DMS53 treated with DMSO at 0.1 percent for 48 hours (cell line): ENCODE measurements at regions not wholly inside any gene's neighbourhood (a gene's known extent, or its start where the extent isn't known, plus 50 kb on each side); places are given as distances from the start of the nearest gene placed in this dataset.
"Not testable (repeated sequence)": the region's sequence is repeated elsewhere in the genome, so short reads cannot be mapped to it uniquely, and the experiment has no call there.

ENCODE experiments used
- DNase-seq: peaks from one replicate; lab custom pipeline; 2025; ENCODE audit not compliant: unreplicated experiment; lab: John Stamatoyannopoulos, UW

DNA sequence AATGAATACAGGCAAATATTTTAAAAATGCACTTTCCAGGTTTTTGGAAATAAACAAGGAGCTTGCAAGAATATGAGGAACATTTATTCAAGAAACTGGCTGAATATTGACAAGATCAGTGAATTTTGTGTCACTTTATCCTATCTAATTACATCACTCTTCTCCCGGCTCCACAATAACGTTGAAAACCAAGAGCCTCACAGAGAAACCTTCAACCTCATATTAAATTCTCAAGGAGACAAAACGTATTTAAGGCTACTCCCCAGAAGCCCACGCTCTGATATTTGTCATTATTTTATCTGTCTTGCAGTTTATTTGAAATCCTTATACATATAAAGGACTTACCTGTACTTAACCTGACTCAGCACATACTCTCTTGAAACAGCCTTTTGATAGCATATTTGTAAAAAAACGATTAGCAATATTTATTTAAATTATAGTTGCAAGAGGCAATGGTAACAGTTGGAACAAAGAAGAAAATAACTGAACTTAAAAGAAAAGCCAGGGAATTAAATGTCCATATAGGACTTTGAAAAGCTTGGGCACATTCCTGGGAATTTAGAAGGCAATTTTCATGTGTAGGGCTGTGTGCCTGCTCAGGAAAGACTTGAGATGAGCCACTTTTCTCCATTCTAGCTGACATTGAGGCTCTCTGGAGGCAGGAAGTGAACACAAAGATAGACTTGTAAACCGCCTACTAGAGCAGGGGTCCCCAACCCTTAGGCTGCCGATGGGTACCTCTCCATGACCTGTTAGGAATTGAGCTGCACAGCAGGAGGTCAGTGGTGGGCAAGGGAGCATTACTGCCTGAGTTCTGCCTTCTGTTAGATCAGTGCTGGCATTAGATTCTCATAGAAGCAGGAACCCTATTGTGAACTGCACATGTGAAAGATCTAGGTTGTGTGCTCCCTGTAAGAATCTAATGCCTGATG, 636.4 kb downstream of the SLC16A7 start:
- DNase-seq: no peak

- not testable (repeated sequence) for DNase-seq
Measured at GRCh38 chr12:60234611-60235195, 638.9 kb downstream of the SLC16A7 start.

DNA sequence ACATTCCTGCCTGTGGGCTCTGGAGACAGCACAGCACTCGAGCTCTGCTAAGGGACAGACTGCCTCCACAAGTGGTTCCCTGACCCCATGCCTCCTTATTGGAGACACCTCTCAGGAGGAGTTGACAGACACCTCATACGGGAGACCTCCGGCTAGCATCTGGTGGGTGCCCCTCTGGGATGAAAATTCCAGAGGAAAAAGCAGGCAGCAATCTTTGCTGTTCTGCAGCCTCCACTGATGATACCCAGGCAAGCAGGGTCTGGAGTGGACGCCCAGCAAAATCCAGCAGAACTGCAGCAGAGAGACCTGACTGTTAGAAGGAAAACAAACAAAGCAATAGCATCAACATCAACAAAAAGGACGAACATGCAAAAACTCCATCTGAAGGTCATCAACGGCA, 639.4 kb downstream of the SLC16A7 start:
- DNase-seq: no peak

DNA sequence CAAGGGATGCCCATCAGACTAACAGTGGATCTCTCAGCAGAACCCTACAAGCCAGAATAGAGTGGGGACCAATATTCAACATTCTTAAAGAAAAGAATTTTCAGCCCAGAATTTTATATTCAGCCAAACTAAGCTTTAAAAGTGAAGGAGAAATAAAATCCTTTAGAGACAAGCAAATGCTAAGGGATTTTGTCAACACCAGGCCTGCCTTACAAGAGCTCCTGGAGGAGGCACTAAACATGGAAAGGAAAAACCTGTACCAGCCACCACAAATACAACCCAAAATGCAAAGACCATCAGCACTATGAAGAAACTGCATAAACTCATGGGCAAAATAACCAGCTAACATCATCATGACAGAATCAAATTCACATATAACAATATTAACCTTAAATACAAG, 640.6 kb downstream of the SLC16A7 start:
- not testable (repeated sequence) for DNase-seq

GRCh38 chr12:60240891-60241290, 645.1 kb downstream of the SLC16A7 start:
- DNase-seq: no peak

DNA sequence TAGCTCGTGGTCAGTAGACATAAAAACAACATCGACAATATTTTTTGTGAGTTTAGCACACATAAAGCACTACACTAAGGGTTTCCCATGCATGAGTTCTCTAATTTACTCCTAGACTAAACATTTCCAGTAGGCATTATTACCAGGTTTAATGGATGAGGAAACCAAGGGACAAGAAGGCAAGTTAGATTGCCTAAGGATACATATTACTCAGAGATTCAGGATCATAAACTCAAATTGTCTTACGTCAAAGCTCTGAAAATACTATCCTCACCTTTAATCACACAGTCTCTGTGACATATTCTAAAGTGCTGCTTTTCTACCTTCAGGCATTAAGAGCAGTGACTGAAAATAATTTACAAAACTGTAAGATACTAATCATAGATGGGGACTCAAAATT, 655.3 kb downstream of the SLC16A7 start:
- DNase-seq: no peak

DNA sequence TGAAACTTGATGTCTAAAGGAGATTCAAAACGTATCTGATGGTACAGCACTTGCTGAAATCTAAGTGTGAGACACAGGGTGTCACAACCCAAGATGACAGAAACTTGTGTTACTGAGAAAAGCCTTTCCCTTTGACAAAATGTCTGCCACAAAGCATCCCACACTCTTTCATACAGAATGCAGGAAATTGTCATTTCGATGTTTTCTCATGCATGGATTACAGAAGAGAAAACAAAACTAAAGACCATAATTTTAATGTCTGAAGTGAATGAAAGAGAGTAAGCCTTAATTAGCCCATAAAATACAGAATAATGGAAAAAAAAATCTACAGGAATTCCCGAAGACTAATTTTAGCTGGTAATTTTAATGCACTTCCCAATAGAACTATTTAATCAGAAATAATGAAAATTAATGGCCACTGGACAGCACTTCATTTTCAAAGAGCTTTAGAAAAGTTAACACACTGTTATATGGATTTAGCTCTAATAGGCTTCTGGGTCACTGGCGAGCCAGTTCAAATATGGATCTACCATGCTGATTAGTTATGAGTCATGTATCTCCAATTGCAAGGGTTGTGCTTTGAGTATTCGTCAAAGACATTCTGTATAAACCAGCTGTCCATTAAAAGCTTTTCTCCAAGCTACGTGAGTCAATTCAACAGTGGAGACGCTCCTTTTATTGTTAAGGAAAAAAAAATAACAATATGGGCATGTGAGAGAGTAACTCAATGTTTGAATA, 656.7 kb downstream of the SLC16A7 start:
- DNase-seq: no peak

DNA sequence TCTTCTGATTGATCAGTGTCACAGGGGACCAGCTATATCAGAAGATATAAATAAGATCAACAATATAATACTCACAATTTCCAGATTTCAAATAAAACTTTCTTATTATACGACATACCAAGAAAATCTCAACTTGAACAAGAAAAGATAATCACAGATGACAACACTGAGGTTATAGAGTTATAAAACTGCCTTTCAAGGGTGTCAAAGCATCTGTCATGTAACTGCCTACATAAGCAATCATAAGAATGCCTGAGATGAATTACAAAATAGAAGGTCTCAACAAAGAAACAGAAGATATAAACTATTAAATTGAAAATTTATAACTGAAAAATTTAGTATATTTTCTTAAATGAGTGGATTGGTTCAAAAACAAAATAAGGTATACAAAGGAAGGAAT, 659.2 kb downstream of the SLC16A7 start:
- DNase-seq: no peak

DNA sequence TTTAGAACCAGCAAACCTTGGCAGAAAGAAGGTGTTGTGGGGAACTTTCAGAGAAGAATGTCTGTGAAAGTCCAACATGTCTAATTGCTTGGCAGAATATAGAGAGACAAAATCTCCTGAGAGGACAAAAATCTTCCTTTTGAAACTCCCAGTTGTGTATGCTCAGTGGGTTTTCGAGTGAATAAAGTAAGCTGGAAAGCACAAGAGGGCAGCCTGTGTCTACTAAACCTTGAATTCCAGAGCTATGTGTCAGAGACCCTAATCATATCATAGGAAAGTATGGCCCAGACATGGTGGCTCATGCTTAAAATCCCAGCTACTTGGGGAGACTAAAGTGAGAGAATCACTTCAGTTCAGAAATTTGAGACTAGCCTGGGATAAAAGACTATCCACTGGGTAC, 661.2 kb downstream of the SLC16A7 start:
- peak; percentile 21 for DNase-seq

- peak; percentile 64 for DNase-seq
Measured at GRCh38 chr12:60259225-60259624, 663.4 kb downstream of the SLC16A7 start.

- DNase-seq: no peak
Measured at GRCh38 chr12:60262378-60262777, 666.5 kb downstream of the SLC16A7 start.

GRCh38 chr12:60263161-60263560, 667.3 kb downstream of the SLC16A7 start:
- DNase-seq: no peak

DNA sequence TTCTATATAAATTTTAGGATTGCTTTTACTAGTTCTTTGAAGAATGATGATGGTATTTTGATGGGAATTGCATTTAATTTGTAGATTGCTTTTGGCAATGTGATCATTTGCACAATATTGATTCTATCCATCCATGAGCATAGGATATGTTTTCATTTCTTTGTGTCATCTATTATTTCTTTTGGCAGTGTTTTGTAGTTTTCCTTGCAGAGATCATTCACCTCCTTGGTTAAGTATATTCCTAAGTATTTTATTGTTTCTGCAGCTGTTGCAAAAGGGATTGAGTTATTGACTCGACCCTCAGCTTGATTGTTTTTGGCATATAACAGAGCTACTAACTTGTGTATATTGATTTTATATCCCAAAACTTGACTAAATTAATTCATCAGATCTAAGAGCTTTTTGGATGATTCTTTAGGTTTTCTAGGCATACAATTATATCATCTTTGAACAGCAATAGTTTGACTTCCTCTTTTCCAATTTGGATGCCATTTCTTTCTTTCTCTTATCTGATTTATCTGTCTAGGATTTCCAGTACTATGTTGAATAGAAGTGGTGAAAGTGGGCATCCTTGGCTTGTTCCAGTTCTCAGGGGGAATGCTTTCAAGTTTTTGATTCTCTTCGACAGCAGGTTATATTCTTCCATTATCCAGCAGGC, 668.1 kb downstream of the SLC16A7 start:
- DNase-seq: no peak

DNA sequence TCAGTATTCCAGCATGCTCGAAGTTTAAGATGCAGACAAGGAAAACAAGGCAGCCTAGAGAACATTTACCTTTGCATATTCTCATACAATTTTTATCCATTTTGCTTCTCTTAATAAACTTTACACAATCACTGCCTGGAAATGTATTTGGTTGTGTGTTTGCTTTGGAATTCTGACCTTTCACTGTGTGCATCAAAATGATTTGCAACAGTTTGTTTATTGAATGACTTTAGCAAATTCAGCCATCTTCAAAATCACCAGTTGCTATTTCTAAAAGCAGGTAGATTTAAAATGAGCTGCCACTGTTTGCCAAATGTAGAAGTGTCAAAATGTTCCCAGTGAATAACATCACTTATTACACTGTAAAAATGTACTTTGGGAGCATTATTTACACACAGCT, 669.9 kb downstream of the SLC16A7 start:
- DNase-seq: no peak

- peak; percentile 98 for DNase-seq
Measured at GRCh38 chr12:60266381-60266852, 670.6 kb downstream of the SLC16A7 start.

- DNase-seq: no peak
Measured at GRCh38 chr12:60269611-60270269, 673.9 kb downstream of the SLC16A7 start.

DNA sequence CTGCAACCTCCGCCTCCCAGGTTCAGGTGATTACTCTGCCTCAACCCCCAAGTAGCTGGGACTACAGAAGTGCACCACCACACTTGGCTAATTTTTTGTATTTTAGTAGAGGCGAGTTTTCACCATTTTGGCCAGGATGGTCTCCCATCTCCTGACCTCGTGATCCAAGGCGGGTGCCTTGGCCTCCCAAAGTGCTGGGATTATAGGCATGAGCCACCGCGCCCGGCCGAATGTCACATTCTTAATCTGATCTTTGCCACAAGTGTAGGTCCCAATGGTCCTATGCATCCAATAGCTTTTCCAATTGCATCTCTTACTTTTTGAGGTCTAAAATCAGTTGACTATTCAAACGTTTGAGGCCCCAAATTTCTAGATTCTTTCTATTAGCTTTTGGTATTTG, 676.0 kb downstream of the SLC16A7 start:
- no peak for DNase-seq

DNA sequence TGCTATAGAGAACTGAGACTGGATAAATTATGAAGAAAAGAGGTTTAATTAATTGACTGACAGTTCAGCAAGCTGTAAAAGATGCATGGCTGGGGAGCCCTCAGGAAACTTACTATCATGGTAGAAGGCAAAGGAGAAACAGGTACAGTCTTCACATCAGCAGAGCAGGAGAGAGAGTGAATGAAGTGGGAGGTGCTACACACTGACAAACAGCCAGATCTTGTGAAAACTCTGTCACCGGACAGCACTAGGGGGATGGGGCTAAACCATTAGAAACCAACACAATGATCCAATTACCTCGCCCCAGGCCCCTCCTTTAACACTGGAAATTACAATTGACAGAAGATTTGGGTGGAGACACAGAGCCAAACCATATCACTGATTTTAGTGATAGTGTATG, 682.4 kb downstream of the SLC16A7 start:
- no peak for DNase-seq

GRCh38 chr12:60279221-60279620, 683.4 kb downstream of the SLC16A7 start:
- DNase-seq: no peak

GRCh38 chr12:60281522-60281921, 685.7 kb downstream of the SLC16A7 start:
- no peak for DNase-seq

DNA sequence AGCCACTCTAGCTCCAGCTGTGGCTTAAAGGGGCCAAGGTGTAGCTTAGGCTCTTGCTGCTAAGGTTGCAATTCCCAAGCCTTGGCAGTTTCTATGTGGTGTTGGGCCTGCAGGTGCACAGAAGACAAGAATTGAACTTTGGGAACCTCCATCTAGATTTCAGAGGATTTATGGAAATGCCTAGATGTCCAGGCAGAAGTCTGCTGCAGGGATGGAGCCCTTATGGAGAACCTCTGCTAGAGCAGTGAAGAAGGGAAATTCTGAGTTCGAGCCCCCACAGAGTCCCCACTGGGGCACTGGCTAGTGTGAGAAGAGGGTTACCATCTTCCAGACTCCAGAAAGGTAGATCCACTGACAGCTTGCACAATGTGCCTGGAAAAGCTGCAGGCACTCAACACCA, 694.7 kb downstream of the SLC16A7 start:
- DNase-seq: no peak
